ENCODE measurements at regions not wholly inside any gene's neighbourhood (a gene's known extent, or its start where the extent isn't known, plus 50 kb on each side); places are given as distances from the start of the nearest gene placed in this dataset.

DNA sequence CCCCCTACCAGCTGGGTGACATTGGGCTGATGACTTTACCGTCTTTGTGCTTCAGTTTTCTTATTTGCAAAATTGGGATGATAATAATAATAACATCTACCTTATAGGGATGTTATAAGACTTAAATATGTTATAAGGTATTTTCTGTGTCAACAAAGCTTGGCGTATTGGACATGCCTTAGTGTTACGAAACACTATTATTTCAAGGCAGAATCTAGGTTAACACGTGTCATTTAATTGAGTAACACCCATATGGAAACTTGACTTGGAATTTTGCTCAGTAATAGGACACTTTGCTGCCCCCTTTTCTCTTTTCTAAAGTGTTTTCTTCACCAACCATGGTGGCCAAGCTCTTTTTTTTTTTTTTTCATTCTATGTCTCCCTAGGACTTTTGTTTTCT is 294.2 kb upstream of the SALL1 start:
- H3K27me3 ChIP-seq (ENCODE audit: control insufficient read depth, insufficient read depth, low read length) = no peaks in the 10 kb centered on the region
- H3K9me3 ChIP-seq (ENCODE audit: control insufficient read depth, insufficient read depth, low read length) = no peaks in the 10 kb centered on the region
- TF ChIP-seq, protein P1, sequence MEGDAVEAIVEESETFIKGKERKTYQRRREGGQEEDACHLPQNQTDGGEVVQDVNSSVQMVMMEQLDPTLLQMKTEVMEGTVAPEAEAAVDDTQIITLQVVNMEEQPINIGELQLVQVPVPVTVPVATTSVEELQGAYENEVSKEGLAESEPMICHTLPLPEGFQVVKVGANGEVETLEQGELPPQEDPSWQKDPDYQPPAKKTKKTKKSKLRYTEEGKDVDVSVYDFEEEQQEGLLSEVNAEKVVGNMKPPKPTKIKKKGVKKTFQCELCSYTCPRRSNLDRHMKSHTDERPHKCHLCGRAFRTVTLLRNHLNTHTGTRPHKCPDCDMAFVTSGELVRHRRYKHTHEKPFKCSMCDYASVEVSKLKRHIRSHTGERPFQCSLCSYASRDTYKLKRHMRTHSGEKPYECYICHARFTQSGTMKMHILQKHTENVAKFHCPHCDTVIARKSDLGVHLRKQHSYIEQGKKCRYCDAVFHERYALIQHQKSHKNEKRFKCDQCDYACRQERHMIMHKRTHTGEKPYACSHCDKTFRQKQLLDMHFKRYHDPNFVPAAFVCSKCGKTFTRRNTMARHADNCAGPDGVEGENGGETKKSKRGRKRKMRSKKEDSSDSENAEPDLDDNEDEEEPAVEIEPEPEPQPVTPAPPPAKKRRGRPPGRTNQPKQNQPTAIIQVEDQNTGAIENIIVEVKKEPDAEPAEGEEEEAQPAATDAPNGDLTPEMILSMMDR (IDR thresholded peaks at IDR 0.05; ENCODE audit: low read depth, low read length) = no peak
- H3K27ac ChIP-seq (ENCODE audit: low read depth, low read length) = no peak overlapping the region
- no peak for DNase-seq (ENCODE audit: low read depth, low spot score)
- CTCF ChIA-PET = no interaction called here
- H3K4me3 ChIP-seq (ENCODE audit: low read depth, low read length) = no peak overlapping the region
- POLR2A ChIA-PET = interaction anchor here (0.5 kb wide), 1 partner anchor 293 kb away, joined by 3 read pairs; no protein-coding TSS in a partner anchor

DNA sequence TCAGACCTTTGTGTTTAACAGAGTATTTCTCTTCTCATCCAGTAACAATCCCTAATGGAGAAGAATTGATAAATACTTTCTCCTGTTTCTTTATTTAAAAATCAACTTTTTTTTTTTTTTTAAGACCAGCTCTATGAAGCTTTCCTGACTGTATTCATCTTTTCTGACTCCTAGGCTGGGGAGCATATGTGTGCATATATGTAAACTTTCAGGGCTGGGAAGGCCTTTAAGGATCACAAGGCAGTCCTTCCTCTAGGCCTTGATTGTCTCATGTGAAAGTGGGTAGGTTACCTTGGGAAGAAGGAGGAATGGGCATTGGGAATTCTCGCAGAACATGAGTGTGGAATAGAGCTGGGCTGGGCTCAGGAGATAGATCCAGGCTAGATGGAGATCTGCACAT is 292.9 kb upstream of the SALL1 start:
- no peak for DNase-seq (ENCODE audit: low read depth, low spot score)
- Histone ChIP-seq H3K4me3 (ENCODE audit: low read depth, low read length) (no peak overlapping the region), H3K27ac (ENCODE audit: low read depth, low read length) (no peak overlapping the region), H3K27me3 (ENCODE audit: control insufficient read depth, insufficient read depth, low read length) (no peaks in the 10 kb centered on the region), H3K9me3 (ENCODE audit: control insufficient read depth, insufficient read depth, low read length) (no peaks in the 10 kb centered on the region)
- POLR2A ChIA-PET = no interaction called here
- CTCF ChIA-PET = interaction anchor here (0.6 to 0.7 kb wide), 2 partner anchors 12 to 107 kb away, joined by 3 to 6 read pairs; no protein-coding TSS in a partner anchor
- TF ChIP-seq, protein P1 (IDR thresholded peaks at IDR 0.05; ENCODE audit: low read depth, low read length) = no peak

DNA sequence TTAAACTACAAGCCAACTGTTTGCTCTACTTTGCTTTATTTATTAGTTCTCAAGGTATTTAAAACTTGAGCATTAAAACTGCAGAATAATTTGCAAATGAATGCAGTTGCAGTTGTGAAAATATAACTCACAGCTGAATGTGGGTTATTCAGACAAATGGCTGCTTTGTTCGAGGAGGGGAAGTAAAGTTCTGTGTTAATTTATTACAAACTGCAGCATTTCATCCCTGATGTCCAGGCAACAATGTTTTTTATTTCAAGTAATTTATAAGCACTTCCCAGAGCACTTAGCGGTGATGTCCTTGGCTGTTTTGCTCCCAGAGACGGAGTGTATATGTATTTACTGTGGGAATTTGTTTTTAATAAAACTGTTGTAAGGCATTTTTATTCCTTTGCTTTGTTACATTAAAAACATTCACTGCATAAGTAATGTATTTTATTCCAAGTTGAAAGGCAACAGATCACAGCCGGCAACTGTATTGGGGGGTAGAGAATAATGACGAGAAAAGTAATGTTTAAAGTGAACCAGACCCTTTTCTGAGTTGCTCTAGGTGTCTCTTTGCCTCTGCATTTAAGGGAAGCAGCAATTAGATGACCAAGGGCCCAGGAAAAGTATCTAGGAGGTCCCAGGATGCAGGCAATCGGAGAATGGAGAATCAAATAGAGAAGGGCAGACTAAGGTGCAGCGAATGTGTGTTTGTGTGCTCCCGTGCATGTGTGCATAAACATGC is 291.2 kb upstream of the SALL1 start:
- Histone ChIP-seq H3K4me3 (ENCODE audit: low read depth, low read length) (no peak overlapping the region), H3K9me3 (ENCODE audit: control insufficient read depth, insufficient read depth, low read length) (no peaks in the 10 kb centered on the region), H3K27ac (ENCODE audit: low read depth, low read length) (no peak overlapping the region), H3K27me3 (ENCODE audit: control insufficient read depth, insufficient read depth, low read length) (no peaks in the 10 kb centered on the region)
- TF ChIP-seq, protein P1 (IDR thresholded peaks at IDR 0.05; ENCODE audit: low read depth, low read length) = no peak
- no peak for DNase-seq (ENCODE audit: low read depth, low spot score)
- CTCF ChIA-PET = no interaction called here
- POLR2A ChIA-PET = no interaction called here

DNA sequence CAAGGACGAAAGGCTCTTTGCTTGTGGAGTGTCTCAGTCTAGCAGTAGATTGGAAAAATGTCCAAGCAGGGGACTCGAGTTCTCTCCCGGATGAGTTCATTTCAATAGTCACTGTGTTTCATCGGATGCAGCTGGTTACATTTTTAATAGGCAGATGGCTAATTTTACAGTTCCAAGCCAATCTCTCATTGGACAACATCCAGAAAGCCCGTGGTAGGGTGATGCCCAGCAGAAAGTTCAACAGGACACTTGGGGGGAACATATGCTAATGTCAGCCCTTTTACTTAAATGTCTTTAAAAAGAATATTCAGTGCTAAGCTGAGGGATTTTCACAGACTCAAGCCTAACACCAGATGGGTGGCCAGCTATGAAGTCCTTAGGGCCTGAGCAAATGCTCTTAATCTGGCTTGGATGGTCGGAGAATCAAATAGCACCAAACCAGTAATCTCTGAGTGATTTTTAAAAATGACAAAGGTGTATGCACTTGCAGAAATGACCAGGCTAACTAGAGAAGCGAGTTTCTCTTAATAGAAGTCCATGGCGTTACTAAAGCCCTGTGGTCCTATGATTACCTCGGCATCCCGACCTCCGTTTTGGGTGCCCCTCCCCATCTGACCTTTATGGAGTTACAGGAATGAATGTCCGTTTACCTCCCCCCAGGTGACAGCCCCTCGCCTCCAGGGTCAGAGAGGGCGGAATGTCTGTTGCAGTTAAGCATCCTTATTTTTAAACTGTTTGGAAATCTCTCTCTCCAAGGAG is 289.2 kb upstream of the SALL1 start:
- Histone ChIP-seq H3K9me3 (ENCODE audit: control insufficient read depth, insufficient read depth, low read length) (no peaks in the 10 kb centered on the region), H3K4me3 (ENCODE audit: low read depth, low read length) (no peak overlapping the region), H3K27ac (ENCODE audit: low read depth, low read length) (no peak overlapping the region), H3K27me3 (ENCODE audit: control insufficient read depth, insufficient read depth, low read length) (no peaks in the 10 kb centered on the region)
- POLR2A ChIA-PET = interaction anchor here (0.5 kb wide), 1 partner anchor 217 kb away, joined by 3 read pairs; no protein-coding TSS in a partner anchor
- CTCF ChIA-PET = no interaction called here
- no peak for DNase-seq (ENCODE audit: low read depth, low spot score)
- TF ChIP-seq, protein P1 (IDR thresholded peaks at IDR 0.05; ENCODE audit: low read depth, low read length) = no peak

DNA sequence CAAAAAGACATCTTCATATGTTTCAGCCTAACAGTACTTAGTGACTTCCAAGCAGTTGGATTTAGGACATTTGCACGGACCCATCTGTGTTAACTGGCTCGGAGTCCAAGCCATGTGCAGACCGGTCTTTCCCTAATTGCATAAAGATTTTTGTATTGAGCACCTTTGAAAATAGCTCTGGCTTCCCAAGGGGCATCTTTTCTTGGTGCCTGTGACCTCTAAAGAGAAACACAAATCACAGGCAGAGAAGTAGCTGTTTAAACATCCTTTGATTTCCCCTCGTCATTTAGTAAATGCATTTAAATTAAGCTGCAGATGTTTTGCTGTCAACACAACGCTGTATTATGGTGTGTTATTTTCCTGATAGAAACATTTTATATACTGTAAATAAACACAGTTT is 288.2 kb upstream of the SALL1 start:
- no peak overlapping the region for H3K4me3 ChIP-seq (ENCODE audit: low read depth, low read length)
- no peaks in the 10 kb centered on the region for H3K9me3 ChIP-seq (ENCODE audit: control insufficient read depth, insufficient read depth, low read length)
- no peak for DNase-seq (ENCODE audit: low read depth, low spot score)
- CTCF ChIA-PET = interaction anchor here (0.5 to 1.1 kb wide), 2 partner anchors 270 to 379 kb away, joined by 3 read pairs; no protein-coding TSS in a partner anchor
- no peaks in the 10 kb centered on the region for H3K27me3 ChIP-seq (ENCODE audit: control insufficient read depth, insufficient read depth, low read length)
- TF ChIP-seq, protein P1 (IDR thresholded peaks at IDR 0.05; ENCODE audit: low read depth, low read length) = no peak
- POLR2A ChIA-PET = no interaction called here
- H3K27ac ChIP-seq (ENCODE audit: low read depth, low read length) = no peak overlapping the region
